Ishikawa (cell line): ENCODE measurements at regions not wholly inside any gene's neighbourhood (a gene's known extent, or its start where the extent isn't known, plus 50 kb on each side); places are given as distances from the start of the nearest gene placed in this dataset.

Experiments used
- CEBPB ChIP-seq: IDR thresholded peaks from 2 replicates; pipeline ENCODE4 v1.6.1; 2012
- CREB1 ChIP-seq: IDR thresholded peaks from 2 replicates; pipeline ENCODE4 v1.6.1; 2012; ENCODE audit warnings: low read depth
- EGR1 ChIP-seq: IDR thresholded peaks from 2 replicates; pipeline ENCODE4 v1.6.1; 2012
- EP300 ChIP-seq: IDR thresholded peaks from 2 replicates; pipeline ENCODE4 v1.6.1; 2012; ENCODE audit warnings: borderline replicate concordance
- FOXM1 ChIP-seq: IDR thresholded peaks from 2 replicates; pipeline ENCODE4 v1.6.1; 2012; ENCODE audit warnings: low read depth, borderline replicate concordance
- MAX ChIP-seq: IDR thresholded peaks from 2 replicates; pipeline ENCODE4 v1.6.1; 2012
- NFIC ChIP-seq: IDR thresholded peaks from 2 replicates; pipeline ENCODE4 v1.6.1; 2012
- RAD21 ChIP-seq: IDR thresholded peaks from 2 replicates; pipeline ENCODE4 v1.6.1; 2012; ENCODE audit warnings: low read depth
- REST ChIP-seq: IDR thresholded peaks from 2 replicates; pipeline ENCODE4 v1.6.1; 2012; ENCODE audit warnings: low read depth, mild to moderate bottlenecking
- TAF1 ChIP-seq: IDR thresholded peaks from 2 replicates; pipeline ENCODE4 v1.6.1; 2012; ENCODE audit warnings: low read depth, mild to moderate bottlenecking
- TCF12 ChIP-seq: IDR thresholded peaks from 2 replicates; pipeline ENCODE4 v1.6.1; 2012; ENCODE audit warnings: low read depth
- TEAD4 ChIP-seq: IDR thresholded peaks from 2 replicates; pipeline ENCODE4 v1.6.1; 2012
- YY1 ChIP-seq: IDR thresholded peaks from 2 replicates; pipeline ENCODE4 v1.6.1; 2012; ENCODE audit warnings: low read depth
- ZBTB7A ChIP-seq: IDR thresholded peaks from 2 replicates; pipeline ENCODE4 v1.6.1; 2012; ENCODE audit warnings: low read depth
- TF ChIP-seq, protein P1 (sequence below): IDR thresholded peaks from 2 replicates; pipeline ENCODE4 v1.6.1; 2012

- no peak for TF ChIP-seq NFIC
- TF ChIP-seq TAF1: no peak
- TF ChIP-seq MAX: no peak
- no peak for TF ChIP-seq EP300
- TF ChIP-seq EGR1: no peak
These were observed 816.9 kb downstream of the DHX35 start for GRCh38 chr20:39778847-39779604.

DNA sequence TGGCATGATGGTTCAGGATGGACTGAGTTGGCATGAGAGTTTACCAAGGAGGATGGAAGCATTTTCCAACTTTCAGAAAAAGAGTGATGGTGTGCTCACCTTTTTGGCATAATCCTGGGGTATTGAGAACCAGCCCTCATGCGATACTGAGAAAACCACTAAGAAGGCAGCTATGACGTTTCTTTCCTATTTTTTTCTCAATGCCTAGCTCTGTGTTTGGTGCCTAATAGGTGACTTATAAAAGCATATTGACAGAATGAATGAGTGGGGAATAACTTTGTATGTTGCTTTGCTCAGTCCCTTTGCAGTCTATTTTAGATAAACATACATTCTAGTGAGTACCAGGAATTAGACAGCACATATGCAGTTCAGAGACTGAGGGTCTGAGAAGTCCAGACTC is 816.3 kb downstream of the DHX35 start:
- TF ChIP-seq CREB1 (no peak), NFIC (no peak), EGR1 (no peak), MAX (no peak), YY1 (no peak), RAD21 (no peak), CEBPB (no peak)
- TF ChIP-seq, protein P1, sequence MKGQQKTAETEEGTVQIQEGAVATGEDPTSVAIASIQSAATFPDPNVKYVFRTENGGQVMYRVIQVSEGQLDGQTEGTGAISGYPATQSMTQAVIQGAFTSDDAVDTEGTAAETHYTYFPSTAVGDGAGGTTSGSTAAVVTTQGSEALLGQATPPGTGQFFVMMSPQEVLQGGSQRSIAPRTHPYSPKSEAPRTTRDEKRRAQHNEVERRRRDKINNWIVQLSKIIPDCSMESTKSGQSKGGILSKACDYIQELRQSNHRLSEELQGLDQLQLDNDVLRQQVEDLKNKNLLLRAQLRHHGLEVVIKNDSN: no peak

DNA sequence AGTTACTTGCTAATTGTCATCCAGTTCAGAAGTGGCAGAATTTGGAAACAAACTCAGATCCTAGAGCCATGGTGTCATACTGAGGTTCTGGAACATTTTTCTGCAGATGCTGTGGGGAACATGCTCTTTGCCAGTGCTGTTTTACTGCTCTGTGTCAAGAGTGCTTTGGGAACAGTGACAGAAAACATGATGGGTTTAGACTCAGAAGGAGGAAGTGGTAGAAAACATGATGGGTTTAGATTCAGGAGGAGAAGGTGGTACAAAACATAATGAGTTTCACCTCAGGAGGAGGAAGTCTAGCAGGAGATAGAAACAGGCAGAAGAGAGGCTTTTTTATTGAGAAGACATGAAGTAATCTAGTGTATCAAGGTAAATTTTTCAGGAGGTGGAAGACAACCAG is 815.5 kb downstream of the DHX35 start:
- no peak for TF ChIP-seq EGR1
- TF ChIP-seq TAF1: no peak
- no peak for TF ChIP-seq REST
- no peak for TF ChIP-seq RAD21
- no peak for TF ChIP-seq YY1
- no peak for TF ChIP-seq ZBTB7A
- TF ChIP-seq FOXM1: no peak
- TF ChIP-seq NFIC: no peak
- no peak for TF ChIP-seq CEBPB
- TF ChIP-seq, protein P1: no peak
- TF ChIP-seq EP300: no peak
- no peak for TF ChIP-seq TEAD4
- no peak for TF ChIP-seq TCF12
- no peak for TF ChIP-seq MAX
- TF ChIP-seq CREB1: no peak

DNA sequence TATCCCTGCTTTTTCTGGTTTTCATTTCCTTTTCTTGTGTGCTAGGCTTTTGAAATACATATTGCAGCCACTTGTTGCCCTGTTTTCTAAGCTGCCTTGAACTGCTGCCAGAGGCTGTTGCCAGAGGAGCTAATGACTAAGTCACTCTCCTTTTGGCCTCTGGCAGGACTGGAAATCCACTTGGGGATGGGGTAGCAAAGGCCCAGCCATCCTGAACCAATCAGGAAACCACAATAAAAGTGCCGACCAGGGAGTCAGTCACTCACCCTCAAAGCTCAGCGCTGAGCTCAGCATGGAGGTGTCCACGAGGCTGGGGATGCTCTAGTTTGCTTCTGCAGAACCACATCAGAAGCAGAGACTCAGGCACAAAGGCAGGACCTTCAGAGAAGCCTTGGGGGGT is 813.0 kb downstream of the DHX35 start:
- no peak for TF ChIP-seq ZBTB7A
- TF ChIP-seq YY1: no peak
- no peak for TF ChIP-seq EGR1
- TF ChIP-seq RAD21: no peak
- TF ChIP-seq TCF12: no peak
- TF ChIP-seq TEAD4: no peak
- TF ChIP-seq CREB1: no peak
- no peak for TF ChIP-seq TAF1
- no peak for TF ChIP-seq EP300
- no peak for TF ChIP-seq MAX
- no peak for TF ChIP-seq CEBPB
- no peak for TF ChIP-seq NFIC
- no peak for TF ChIP-seq FOXM1

DNA sequence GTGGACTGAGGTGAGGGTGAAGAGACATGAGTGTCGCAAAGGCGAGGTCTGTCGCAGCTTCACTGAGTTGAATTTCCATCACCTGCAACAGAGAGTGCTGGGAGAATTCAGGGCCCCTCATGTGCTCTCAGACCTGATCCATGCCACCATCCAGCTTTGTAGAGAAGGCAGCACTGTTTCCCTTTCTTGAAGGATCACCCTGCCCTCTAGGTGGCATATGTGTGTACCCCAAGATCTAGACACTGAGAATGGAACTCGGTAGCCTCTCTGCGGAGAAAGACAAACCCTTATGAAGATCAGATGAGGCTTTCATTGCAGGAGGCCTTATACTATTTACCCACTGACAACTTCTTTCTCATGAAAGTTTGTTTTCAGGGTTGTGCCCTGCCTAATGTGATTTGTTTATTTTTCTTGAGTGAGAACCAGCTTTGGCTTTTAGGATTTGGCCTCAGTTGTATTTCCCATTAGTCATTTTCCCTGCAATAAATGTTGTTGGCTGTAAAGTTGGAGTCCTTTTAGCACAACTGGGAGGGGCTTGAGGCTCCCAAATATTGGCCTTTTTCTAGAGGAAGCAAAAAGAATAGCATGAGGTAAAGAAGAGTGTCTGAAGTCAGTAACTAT is 811.3 kb downstream of the DHX35 start:
- no peak for TF ChIP-seq CREB1
- TF ChIP-seq, protein P1: no peak
- TF ChIP-seq YY1: no peak
- no peak for TF ChIP-seq EGR1
- no peak for TF ChIP-seq TEAD4
- TF ChIP-seq REST: no peak
- no peak for TF ChIP-seq TCF12
- TF ChIP-seq EP300: no peak
